GM23338 (cell line): ENCODE measurements at regions not wholly inside any gene's neighbourhood (a gene's known extent, or its start where the extent isn't known, plus 50 kb on each side); places are given as distances from the start of the nearest gene placed in this dataset.

Experiments
- ATAC-seq: fragments of 200-7000 bp; cut with Tn5 transposase; 3 replicates; pipeline ENCODE4 v1.9.1; 2020
- DNase-seq: peaks from one replicate; pipeline ENCODE4 v3.0.0-alpha.2; 2015; ENCODE audit warnings: low spot score
- H2AFZ ChIP-seq: fragments of 200-600 bp; sonication (generic); 2 replicates; pipeline ENCODE4 v1.8.0; 2016; ENCODE audit warnings: antibody characterized with exemption, mild to moderate bottlenecking, moderate library complexity
- H3F3A ChIP-seq: fragments of 200-600 bp; sonication (generic); replicated peaks from 2 replicates; pipeline ENCODE4 v1.8.0; 2017; ENCODE audit warnings: antibody characterized with exemption, mixed run types, low read depth
- H3K27ac ChIP-seq: fragments of 200-600 bp; sonication (generic); 2 replicates; pipeline ENCODE4 v1.6.1; 2016; ENCODE audit warnings: low read depth
- H3K27me3 ChIP-seq: fragments of 200-600 bp; sonication (generic); 2 replicates; pipeline ENCODE4 v1.8.0; 2016; ENCODE audit warnings: mild to moderate bottlenecking, mixed run types, moderate library complexity; ENCODE audit not compliant: insufficient read depth
- H3K36me3 ChIP-seq: fragments of 200-600 bp; sonication (generic); 2 replicates; pipeline ENCODE4 v1.8.0; 2016; ENCODE audit warnings: mild to moderate bottlenecking; ENCODE audit not compliant: insufficient read depth
- H3K4me1 ChIP-seq: fragments of 200-600 bp; sonication (generic); 2 replicates; pipeline ENCODE4 v1.8.0; 2016; ENCODE audit warnings: mild to moderate bottlenecking, moderate library complexity; ENCODE audit not compliant: insufficient read depth
- H3K4me2 ChIP-seq: fragments of 200-600 bp; sonication (generic); 2 replicates; pipeline ENCODE4 v1.7.1; 2017; ENCODE audit warnings: mixed run types
- H3K4me3 ChIP-seq: fragments of 200-600 bp; sonication (generic); 2 replicates; pipeline ENCODE4 v1.6.1; 2016; ENCODE audit warnings: mixed run types
- H3K79me2 ChIP-seq: fragments of 200-600 bp; sonication (generic); replicated peaks from 2 replicates; pipeline ENCODE4 v1.8.0; 2017; ENCODE audit warnings: mild to moderate bottlenecking; ENCODE audit not compliant: insufficient read depth
- H3K9me2 ChIP-seq: fragments of 200-600 bp; sonication (generic); 2 replicates; pipeline ENCODE4 v1.8.0; 2017; ENCODE audit not compliant: insufficient read depth
- H4K20me1 ChIP-seq: fragments of 200-600 bp; sonication (generic); replicated peaks from 2 replicates; pipeline ENCODE4 v1.8.0; 2017; ENCODE audit warnings: mild to moderate bottlenecking; ENCODE audit not compliant: insufficient read depth
- H3K27ac Mint-ChIP-seq: 2 replicates; pipeline ENCODE4 v1.8.0; 2020; ENCODE audit warnings: inconsistent platforms, mild to moderate bottlenecking, moderate library complexity, mixed read lengths
- H3K27me3 Mint-ChIP-seq: 3 replicates; pipeline ENCODE4 v1.8.0; 2022; ENCODE audit warnings: low read depth, mild to moderate bottlenecking, moderate library complexity, mixed read lengths, inconsistent platforms; ENCODE audit not compliant: insufficient read depth, poor library complexity
- H3K36me3 Mint-ChIP-seq: 3 replicates; pipeline ENCODE4 v1.8.0; 2021; ENCODE audit warnings: low read depth, mild to moderate bottlenecking, inconsistent platforms, moderate library complexity, mixed read lengths
- H3K4me1 Mint-ChIP-seq: 3 replicates; pipeline ENCODE4 v1.8.0; 2020; ENCODE audit warnings: mild to moderate bottlenecking, inconsistent platforms, mixed read lengths
- H3K4me3 Mint-ChIP-seq: 3 replicates; pipeline ENCODE4 v1.8.0; 2021; ENCODE audit warnings: moderate library complexity, mild to moderate bottlenecking, inconsistent platforms, mixed read lengths
- H3K9me3 Mint-ChIP-seq: 3 replicates; pipeline ENCODE4 v1.8.0; 2020; ENCODE audit warnings: moderate library complexity, mild to moderate bottlenecking, inconsistent platforms, mixed read lengths
- EZH2phosphoT487 ChIP-seq: fragments of 200-600 bp; sonication (generic); IDR thresholded peaks from one replicate; pipeline ENCODE4 v1.8.1; 2018; ENCODE audit warnings: antibody characterized with exemption; ENCODE audit not compliant: unreplicated experiment
- JUNB ChIP-seq: IDR thresholded peaks from one replicate; pipeline ENCODE4 v1.6.1; 2016; ENCODE audit warnings: antibody characterized with exemption; ENCODE audit not compliant: unreplicated experiment
- ZNF114 ChIP-seq: fragments of 250-450 bp; sonication (Bioruptor Pico); IDR thresholded peaks from 2 replicates; pipeline ENCODE4 v1.5.0; 2020; ENCODE audit warnings: mild to moderate bottlenecking, moderate library complexity
- TF ChIP-seq, protein P1 (sequence below): IDR thresholded peaks from 2 replicates; pipeline ENCODE4 v1.6.1; 2016; ENCODE audit warnings: antibody characterized with exemption
- TF ChIP-seq, protein P2 (sequence below), 2 experiments: fragments of 200-600 bp in 1 of 2; sonication (generic) in 1 of 2; conservative IDR thresholded peaks; 2 replicates each; pipeline versions ENCODE4 v1.5.1 to v1.6.1; 2016 to 2017; ENCODE audit warnings: antibody characterized with exemption in 2 of 2, low read depth in 2 of 2, mild to moderate bottlenecking in 2 of 2, moderate library complexity in 1 of 2

DNA sequence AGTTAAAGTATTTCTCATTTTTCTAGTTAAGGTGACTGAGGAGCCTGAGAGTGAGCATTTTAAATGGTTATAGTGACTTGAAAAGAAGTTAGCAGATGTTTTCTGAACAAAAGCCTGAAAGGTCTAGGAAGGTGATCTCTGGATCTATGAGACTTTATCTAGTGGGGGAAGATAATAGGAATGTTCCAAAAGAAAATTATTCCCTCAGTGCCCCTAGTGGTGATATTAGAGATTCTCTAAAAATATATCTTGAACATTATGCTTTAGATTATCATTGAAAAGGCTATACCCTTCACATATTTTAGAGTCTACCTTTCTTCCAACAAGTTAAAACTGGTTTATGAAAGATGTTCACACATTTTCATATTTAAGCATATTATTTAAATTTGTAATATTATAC lies 69.0 kb upstream of the SPANXN1 start:
- Histone ChIP-seq H3K9me2 (no peaks in the 10 kb centered on the region), H3K4me1 (no peaks in the 10 kb centered on the region), H3K79me2 (no peaks in the 10 kb centered on the region), H3K36me3 (no peaks in the 10 kb centered on the region), H3K4me3 (no peak overlapping the region), H3F3A (no peaks in the 10 kb centered on the region), H3K27me3 (no peaks in the 10 kb centered on the region), H3K27ac (no peak overlapping the region), H2AFZ (no peak overlapping the region), H3K4me2 (no peak overlapping the region), H4K20me1 (no peaks in the 10 kb centered on the region)
- ATAC-seq (no peak), DNase-seq (no peak)
- Mint-ChIP-seq H3K36me3 (no peaks in the 10 kb centered on the region; the same call in 2 of the 3 replicates), H3K27me3 (no peaks in the 10 kb centered on the region), H3K4me1 (no peaks in the 10 kb centered on the region), H3K4me3 (no peak overlapping the region), H3K9me3 (peaks cover 73% of the 10 kb centered on the region), H3K27ac (no peak overlapping the region)
- TF ChIP-seq EZH2phosphoT487 (no peak), ZNF114 (CRISPR knock-in tag) (no peak), JUNB (no peak)

DNA sequence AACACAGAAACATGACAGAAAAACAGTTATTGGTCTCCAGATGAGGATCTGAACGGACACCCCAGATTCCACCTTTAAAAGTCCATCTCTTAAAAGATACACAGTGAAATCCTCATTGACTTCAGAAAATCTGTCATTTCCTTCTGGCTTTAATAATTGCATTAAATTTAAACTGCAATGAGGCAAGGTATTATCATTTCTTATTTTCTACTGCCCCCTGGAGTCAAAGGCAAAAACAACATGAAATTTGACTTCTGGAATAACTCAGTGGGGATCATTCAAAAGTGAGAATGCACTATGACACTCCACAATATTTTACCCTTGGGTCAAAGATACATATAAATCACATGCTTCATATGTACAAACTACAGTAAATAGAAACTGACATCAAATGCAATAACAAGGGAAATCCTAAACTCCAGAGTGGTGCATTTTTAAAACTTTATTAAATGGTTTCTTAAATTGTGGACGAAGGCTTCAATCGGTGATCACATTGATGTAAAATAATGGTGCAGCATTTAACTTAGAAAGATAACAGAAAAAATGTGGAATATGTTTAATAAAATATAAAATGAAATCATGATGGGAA lies 56.4 kb upstream of the SPANXN1 start:
- peaks cover 66% of the 10 kb centered on the region for H3K9me3 Mint-ChIP-seq

More for the DNA sequence above, 56.4 kb upstream of the SPANXN1 start:
- DNase-seq: peak; percentile 1
- Histone ChIP-seq H2AFZ (no peak overlapping the region), H3K27me3 (no peaks in the 10 kb centered on the region), H3K4me1 (no peaks in the 10 kb centered on the region), H3K79me2 (no peaks in the 10 kb centered on the region), H3K9me2 (no peaks in the 10 kb centered on the region), H3K4me3 (no peak overlapping the region), H3K36me3 (no peaks in the 10 kb centered on the region), H3K27ac (no peak overlapping the region), H3F3A (no peaks in the 10 kb centered on the region), H4K20me1 (no peaks in the 10 kb centered on the region), H3K4me2 (no peak overlapping the region)
- TF ChIP-seq, protein P1, sequence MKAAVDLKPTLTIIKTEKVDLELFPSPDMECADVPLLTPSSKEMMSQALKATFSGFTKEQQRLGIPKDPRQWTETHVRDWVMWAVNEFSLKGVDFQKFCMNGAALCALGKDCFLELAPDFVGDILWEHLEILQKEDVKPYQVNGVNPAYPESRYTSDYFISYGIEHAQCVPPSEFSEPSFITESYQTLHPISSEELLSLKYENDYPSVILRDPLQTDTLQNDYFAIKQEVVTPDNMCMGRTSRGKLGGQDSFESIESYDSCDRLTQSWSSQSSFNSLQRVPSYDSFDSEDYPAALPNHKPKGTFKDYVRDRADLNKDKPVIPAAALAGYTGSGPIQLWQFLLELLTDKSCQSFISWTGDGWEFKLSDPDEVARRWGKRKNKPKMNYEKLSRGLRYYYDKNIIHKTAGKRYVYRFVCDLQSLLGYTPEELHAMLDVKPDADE: no peak
- TF ChIP-seq, protein P2, sequence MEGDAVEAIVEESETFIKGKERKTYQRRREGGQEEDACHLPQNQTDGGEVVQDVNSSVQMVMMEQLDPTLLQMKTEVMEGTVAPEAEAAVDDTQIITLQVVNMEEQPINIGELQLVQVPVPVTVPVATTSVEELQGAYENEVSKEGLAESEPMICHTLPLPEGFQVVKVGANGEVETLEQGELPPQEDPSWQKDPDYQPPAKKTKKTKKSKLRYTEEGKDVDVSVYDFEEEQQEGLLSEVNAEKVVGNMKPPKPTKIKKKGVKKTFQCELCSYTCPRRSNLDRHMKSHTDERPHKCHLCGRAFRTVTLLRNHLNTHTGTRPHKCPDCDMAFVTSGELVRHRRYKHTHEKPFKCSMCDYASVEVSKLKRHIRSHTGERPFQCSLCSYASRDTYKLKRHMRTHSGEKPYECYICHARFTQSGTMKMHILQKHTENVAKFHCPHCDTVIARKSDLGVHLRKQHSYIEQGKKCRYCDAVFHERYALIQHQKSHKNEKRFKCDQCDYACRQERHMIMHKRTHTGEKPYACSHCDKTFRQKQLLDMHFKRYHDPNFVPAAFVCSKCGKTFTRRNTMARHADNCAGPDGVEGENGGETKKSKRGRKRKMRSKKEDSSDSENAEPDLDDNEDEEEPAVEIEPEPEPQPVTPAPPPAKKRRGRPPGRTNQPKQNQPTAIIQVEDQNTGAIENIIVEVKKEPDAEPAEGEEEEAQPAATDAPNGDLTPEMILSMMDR (conservative IDR thresholded peaks at IDR 0.05; ENCODE audit: low read depth in 2 of 2): peak in 1 of 2 experiments; percentile 40; a peak in 3 of 4 replicates
- Mint-ChIP-seq H3K4me3 (no peak overlapping the region), H3K4me1 (no peaks in the 10 kb centered on the region), H3K27me3 (no peaks in the 10 kb centered on the region), H3K27ac (no peak overlapping the region), H3K36me3 (peaks cover 8% of the 10 kb centered on the region)
- ATAC-seq: no peak
